ENCODE measurements at regions not wholly inside any gene's neighbourhood (a gene's known extent, or its start where the extent isn't known, plus 50 kb on each side); places are given as distances from the start of the nearest gene placed in this dataset.

- TF ChIP-seq TAF1 (conservative IDR thresholded peaks at IDR 0.05) (no peak), RAD21 (IDR thresholded peaks at IDR 0.05) (no peak), YY1 (IDR thresholded peaks at IDR 0.05) (no peak), GABPA (IDR thresholded peaks at IDR 0.05 in 1 of 2, conservative IDR thresholded peaks at IDR 0.05 in 1 of 2) (no peak), JUND (IDR thresholded peaks at IDR 0.05) (no peak), REST (IDR thresholded peaks at IDR 0.05) (no peak), ATF3 (IDR thresholded peaks at IDR 0.05) (no peak), FOXA1 (IDR thresholded peaks at IDR 0.05) (no peak)
- TF ChIP-seq, protein P1, sequence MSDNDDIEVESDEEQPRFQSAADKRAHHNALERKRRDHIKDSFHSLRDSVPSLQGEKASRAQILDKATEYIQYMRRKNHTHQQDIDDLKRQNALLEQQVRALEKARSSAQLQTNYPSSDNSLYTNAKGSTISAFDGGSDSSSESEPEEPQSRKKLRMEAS (IDR thresholded peaks at IDR 0.05) = no peak
- TF ChIP-seq, protein P2, sequence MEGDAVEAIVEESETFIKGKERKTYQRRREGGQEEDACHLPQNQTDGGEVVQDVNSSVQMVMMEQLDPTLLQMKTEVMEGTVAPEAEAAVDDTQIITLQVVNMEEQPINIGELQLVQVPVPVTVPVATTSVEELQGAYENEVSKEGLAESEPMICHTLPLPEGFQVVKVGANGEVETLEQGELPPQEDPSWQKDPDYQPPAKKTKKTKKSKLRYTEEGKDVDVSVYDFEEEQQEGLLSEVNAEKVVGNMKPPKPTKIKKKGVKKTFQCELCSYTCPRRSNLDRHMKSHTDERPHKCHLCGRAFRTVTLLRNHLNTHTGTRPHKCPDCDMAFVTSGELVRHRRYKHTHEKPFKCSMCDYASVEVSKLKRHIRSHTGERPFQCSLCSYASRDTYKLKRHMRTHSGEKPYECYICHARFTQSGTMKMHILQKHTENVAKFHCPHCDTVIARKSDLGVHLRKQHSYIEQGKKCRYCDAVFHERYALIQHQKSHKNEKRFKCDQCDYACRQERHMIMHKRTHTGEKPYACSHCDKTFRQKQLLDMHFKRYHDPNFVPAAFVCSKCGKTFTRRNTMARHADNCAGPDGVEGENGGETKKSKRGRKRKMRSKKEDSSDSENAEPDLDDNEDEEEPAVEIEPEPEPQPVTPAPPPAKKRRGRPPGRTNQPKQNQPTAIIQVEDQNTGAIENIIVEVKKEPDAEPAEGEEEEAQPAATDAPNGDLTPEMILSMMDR (IDR thresholded peaks at IDR 0.05; ENCODE audit: low read depth, low read length, missing input control) = no peak
Measured at GRCh38 chr2:118609138-118609537, 238.3 kb downstream of the EN1 start.

Data from liver (tissue), 3 donors.